DOHH2 (cell line): ENCODE measurements at regions not wholly inside any gene's neighbourhood (a gene's known extent, or its start where the extent isn't known, plus 50 kb on each side); places are given as distances from the start of the nearest gene placed in this dataset.

ENCODE experiments used
- H3F3A ChIP-seq: fragments of 200-600 bp; sonication (generic), shearing (Covaris generic); 2 replicates; pipeline ENCODE4 v1.6.0; 2016; ENCODE audit warnings: antibody characterized with exemption, mild to moderate bottlenecking; ENCODE audit not compliant: control insufficient read depth, insufficient read depth
- H3K27ac ChIP-seq: fragments of 200-600 bp; sonication (generic); 2 replicates; pipeline ENCODE4 v1.5.1; 2014; ENCODE audit warnings: low read depth, mild to moderate bottlenecking, low read length, moderate library complexity
- H3K27me3 ChIP-seq: fragments of 200-600 bp; sonication (generic); 2 replicates; pipeline ENCODE4 v1.6.1; 2014; ENCODE audit warnings: mild to moderate bottlenecking, low read length, mixed read lengths; ENCODE audit not compliant: control insufficient read depth
- H3K36me3 ChIP-seq: fragments of 200-600 bp; sonication (generic); 2 replicates; pipeline ENCODE4 v1.6.1; 2014; ENCODE audit warnings: mild to moderate bottlenecking, low read length, moderate library complexity, mixed read lengths; ENCODE audit not compliant: control insufficient read depth
- H3K4me1 ChIP-seq: fragments of 200-600 bp; sonication (generic); 2 replicates; pipeline ENCODE4 v1.6.1; 2014; ENCODE audit warnings: mild to moderate bottlenecking, low read length, mixed read lengths; ENCODE audit not compliant: control insufficient read depth
- H3K4me2 ChIP-seq: fragments of 200-600 bp; sonication (generic); 2 replicates; pipeline ENCODE4 v1.6.0; 2014; ENCODE audit warnings: mild to moderate bottlenecking, low read length, moderate library complexity
- H3K4me3 ChIP-seq: fragments of 200-600 bp; sonication (generic); 2 replicates; pipeline ENCODE4 v1.5.1; 2014; ENCODE audit warnings: mild to moderate bottlenecking, low read length, mixed read lengths
- H3K79me2 ChIP-seq: fragments of 200-600 bp; sonication (generic); 2 replicates; pipeline ENCODE4 v1.6.1; 2014; ENCODE audit warnings: mild to moderate bottlenecking, low read length, mixed read lengths; ENCODE audit not compliant: control insufficient read depth
- H3K9me2 ChIP-seq: fragments of 200-600 bp; sonication (generic); replicated peaks from 2 replicates; pipeline ENCODE4 v1.6.1; 2014; ENCODE audit warnings: mild to moderate bottlenecking, low read length, mixed read lengths; ENCODE audit not compliant: control insufficient read depth
- H3K9me3 ChIP-seq: fragments of 200-600 bp; sonication (generic); 2 replicates; pipeline ENCODE4 v1.6.1; 2014; ENCODE audit warnings: antibody characterized with exemption, low read length, mixed read lengths; ENCODE audit not compliant: control insufficient read depth, insufficient read depth
- H4K20me1 ChIP-seq: fragments of 200-600 bp; sonication (generic); 2 replicates; pipeline ENCODE4 v1.6.0; 2014; ENCODE audit warnings: low read depth, mild to moderate bottlenecking, antibody characterized with exemption, low read length, moderate library complexity; ENCODE audit not compliant: control insufficient read depth, insufficient read depth
- EZH2phosphoT487 ChIP-seq: fragments of 200-600 bp; sonication (generic); IDR thresholded peaks from 2 replicates; pipeline ENCODE4 v1.6.1; 2017; ENCODE audit warnings: borderline replicate concordance, mild to moderate bottlenecking, antibody characterized with exemption, low read length, moderate library complexity, mixed read lengths
- TF ChIP-seq, protein P1 (sequence below): fragments of 200-600 bp; sonication (generic); IDR thresholded peaks from one replicate; pipeline ENCODE4 v1.5.1; 2014; ENCODE audit warnings: antibody characterized with exemption, mild to moderate bottlenecking, low read depth, low read length; ENCODE audit not compliant: poor library complexity, severe bottlenecking

DNA sequence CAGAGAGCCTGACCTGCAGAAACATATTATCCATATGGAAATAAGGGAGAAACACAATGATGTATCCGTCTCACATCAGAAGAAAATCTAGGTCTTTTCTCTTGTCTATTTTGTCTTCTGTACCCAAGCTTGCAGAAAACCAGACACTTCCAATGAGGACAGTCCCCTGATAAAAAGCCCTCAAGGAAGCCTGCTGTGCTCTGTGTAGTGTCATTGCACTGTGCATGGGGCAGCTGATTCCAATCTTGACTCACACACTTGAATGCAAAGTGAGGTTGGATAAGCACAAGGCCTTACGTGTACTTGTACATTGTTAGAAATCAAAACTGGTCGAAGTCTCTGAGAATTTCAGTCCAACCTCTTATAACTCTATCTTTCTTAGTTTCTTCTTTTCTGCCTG is 256.6 kb upstream of the MYOCD start:
- Histone ChIP-seq H3K9me3 (no peaks in the 10 kb centered on the region; the same call in 1 of the 2 replicates), H3K79me2 (no peaks in the 10 kb centered on the region), H3K27me3 (no peaks in the 10 kb centered on the region), H3F3A (no peaks in the 10 kb centered on the region), H3K36me3 (no peaks in the 10 kb centered on the region), H3K4me3 (no peak overlapping the region), H3K9me2 (no peaks in the 10 kb centered on the region), H4K20me1 (no peaks in the 10 kb centered on the region), H3K27ac (no peak overlapping the region), H3K4me1 (no peaks in the 10 kb centered on the region), H3K4me2 (no peak overlapping the region)
- no peak for TF ChIP-seq EZH2phosphoT487
- TF ChIP-seq, protein P1, sequence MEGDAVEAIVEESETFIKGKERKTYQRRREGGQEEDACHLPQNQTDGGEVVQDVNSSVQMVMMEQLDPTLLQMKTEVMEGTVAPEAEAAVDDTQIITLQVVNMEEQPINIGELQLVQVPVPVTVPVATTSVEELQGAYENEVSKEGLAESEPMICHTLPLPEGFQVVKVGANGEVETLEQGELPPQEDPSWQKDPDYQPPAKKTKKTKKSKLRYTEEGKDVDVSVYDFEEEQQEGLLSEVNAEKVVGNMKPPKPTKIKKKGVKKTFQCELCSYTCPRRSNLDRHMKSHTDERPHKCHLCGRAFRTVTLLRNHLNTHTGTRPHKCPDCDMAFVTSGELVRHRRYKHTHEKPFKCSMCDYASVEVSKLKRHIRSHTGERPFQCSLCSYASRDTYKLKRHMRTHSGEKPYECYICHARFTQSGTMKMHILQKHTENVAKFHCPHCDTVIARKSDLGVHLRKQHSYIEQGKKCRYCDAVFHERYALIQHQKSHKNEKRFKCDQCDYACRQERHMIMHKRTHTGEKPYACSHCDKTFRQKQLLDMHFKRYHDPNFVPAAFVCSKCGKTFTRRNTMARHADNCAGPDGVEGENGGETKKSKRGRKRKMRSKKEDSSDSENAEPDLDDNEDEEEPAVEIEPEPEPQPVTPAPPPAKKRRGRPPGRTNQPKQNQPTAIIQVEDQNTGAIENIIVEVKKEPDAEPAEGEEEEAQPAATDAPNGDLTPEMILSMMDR, result no peak

DNA sequence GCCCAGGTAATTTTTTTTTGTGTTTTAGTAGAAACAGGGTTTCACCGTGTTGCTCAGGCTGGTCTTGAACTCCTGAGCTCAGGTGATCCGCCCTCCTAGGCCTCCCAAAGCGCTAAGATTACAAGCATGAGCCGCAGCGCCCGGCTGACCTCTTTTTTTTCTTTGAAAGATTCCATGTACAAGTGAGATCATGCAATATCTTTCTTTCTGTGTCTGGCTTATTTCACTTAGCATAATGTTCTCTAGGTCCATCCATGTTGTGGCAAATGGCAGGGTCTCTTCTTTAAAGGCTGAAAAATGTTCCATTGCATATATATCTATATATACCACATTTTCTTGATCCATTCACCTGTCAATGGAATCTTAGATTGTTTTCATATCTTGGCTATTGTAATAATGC is 255.0 kb upstream of the MYOCD start:
- Histone ChIP-seq H3K4me2 (no peak overlapping the region), H3K4me1 (no peaks in the 10 kb centered on the region), H3K79me2 (no peaks in the 10 kb centered on the region), H3K9me2 (no peaks in the 10 kb centered on the region), H3K9me3 (no peaks in the 10 kb centered on the region; the same call in 1 of the 2 replicates), H3K36me3 (no peaks in the 10 kb centered on the region), H4K20me1 (no peaks in the 10 kb centered on the region), H3K27ac (no peak overlapping the region), H3K27me3 (no peaks in the 10 kb centered on the region), H3F3A (no peaks in the 10 kb centered on the region), H3K4me3 (no peak overlapping the region)
- TF ChIP-seq EZH2phosphoT487, result no peak
- TF ChIP-seq, protein P1, result no peak

DNA sequence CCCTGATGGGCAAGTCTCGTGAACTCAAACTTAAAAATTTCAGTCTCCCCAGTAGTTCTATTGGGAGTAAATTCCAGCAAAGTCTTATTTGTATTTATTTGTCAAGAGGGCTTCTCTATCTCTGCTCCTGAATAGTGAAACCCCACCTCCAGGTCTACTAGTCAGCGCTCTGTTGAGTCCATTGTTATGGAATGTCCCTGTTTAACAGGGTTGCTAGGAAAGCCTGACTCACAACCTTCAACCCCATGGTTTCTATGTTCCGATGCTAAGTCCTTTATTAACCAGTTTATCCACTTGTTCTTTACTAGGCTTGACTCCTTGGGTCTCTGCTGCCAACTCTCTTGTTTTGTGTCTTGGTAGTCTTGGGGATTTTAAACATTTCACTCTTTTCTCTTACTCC is 250.7 kb upstream of the MYOCD start:
- no peaks in the 10 kb centered on the region for H3K9me2 ChIP-seq
- no peaks in the 10 kb centered on the region for H3K79me2 ChIP-seq
- H3K36me3 ChIP-seq, result no peaks in the 10 kb centered on the region
- no peaks in the 10 kb centered on the region for H4K20me1 ChIP-seq
- no peaks in the 10 kb centered on the region for H3F3A ChIP-seq
- no peak overlapping the region for H3K4me3 ChIP-seq
- no peaks in the 10 kb centered on the region; the same call in 1 of the 2 replicates for H3K9me3 ChIP-seq
- H3K4me1 ChIP-seq, result no peaks in the 10 kb centered on the region
- H3K4me2 ChIP-seq, result no peak overlapping the region
- TF ChIP-seq, protein P1, result no peak
- no peak for TF ChIP-seq EZH2phosphoT487
- no peaks in the 10 kb centered on the region for H3K27me3 ChIP-seq
- no peak overlapping the region for H3K27ac ChIP-seq

DNA sequence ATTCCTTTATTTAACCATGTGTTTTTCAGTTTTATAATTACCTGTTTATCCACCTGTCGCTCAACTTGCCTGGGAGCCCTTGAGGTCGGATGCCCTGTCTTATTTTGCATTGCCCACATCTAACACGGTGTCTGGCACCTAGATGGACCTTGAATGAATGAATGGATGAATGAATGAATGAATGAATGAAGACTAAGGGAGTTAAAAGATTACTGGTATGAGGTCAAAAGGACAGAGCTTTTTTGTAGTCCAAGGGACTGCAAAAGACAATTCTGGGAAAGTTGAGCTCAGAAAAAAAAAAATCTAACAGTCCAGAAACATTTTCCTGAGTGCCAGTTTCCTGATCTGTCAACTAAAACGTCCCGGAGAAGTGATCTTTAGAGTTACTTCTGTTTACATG is 244.6 kb upstream of the MYOCD start:
- Histone ChIP-seq H3K4me1 (no peaks in the 10 kb centered on the region), H3K27ac (no peak overlapping the region), H4K20me1 (no peaks in the 10 kb centered on the region), H3K27me3 (no peaks in the 10 kb centered on the region), H3K4me3 (no peak overlapping the region), H3K9me2 (no peaks in the 10 kb centered on the region), H3K4me2 (no peak overlapping the region), H3K9me3 (no peaks in the 10 kb centered on the region), H3K36me3 (no peaks in the 10 kb centered on the region), H3F3A (no peaks in the 10 kb centered on the region), H3K79me2 (no peaks in the 10 kb centered on the region)
- TF ChIP-seq, protein P1, result no peak
- no peak for TF ChIP-seq EZH2phosphoT487
